Smooth muscle cell of the brain vasculature (primary cell): ENCODE measurements at regions not wholly inside any gene's neighbourhood (a gene's known extent, or its start where the extent isn't known, plus 50 kb on each side); places are given as distances from the start of the nearest gene placed in this dataset.
A peak's percentile ranks its signal among the peaks of the same experiment; 100 is the strongest.
"Not testable (repeated sequence)": the region's sequence is repeated elsewhere in the genome, so short reads cannot be mapped to it uniquely, and the experiment has no call there.

Experiments
- DNase-seq: peaks from one replicate; pipeline ENCODE4 v3.0.0-alpha.2; 2012; ENCODE audit warnings: low read depth, low spot score

GRCh38 chr3:164380156-164380555 lies 698.1 kb downstream of the SI start:
- DNase-seq, result no peak

GRCh38 chr3:164377466-164377865 lies 700.8 kb downstream of the SI start:
- no peak for DNase-seq

DNA sequence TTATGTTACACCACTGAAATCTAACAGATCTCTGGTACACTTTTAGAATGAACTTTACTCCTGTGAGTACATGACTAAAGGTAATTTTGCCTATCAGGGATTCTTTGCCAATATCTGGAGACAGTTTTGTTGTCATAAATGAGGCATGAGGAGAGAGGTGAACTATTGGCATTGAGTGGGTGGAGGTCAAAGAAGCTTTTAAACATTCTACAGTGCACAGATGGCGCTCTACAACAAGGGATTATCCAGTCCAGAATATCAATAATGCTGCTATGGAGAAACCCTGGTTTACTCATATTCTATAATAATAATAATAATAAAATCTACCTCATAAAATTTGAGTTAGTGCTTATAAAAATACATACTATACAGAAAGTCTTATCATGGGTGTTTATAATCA lies 702.3 kb downstream of the SI start:
- no peak for DNase-seq

GRCh38 chr3:164375538-164375937 lies 702.8 kb downstream of the SI start:
- DNase-seq, result no peak

GRCh38 chr3:164371681-164372080 lies 706.6 kb downstream of the SI start:
- DNase-seq, result no peak

GRCh38 chr3:164370970-164371369 lies 707.3 kb downstream of the SI start:
- no peak for DNase-seq

DNA sequence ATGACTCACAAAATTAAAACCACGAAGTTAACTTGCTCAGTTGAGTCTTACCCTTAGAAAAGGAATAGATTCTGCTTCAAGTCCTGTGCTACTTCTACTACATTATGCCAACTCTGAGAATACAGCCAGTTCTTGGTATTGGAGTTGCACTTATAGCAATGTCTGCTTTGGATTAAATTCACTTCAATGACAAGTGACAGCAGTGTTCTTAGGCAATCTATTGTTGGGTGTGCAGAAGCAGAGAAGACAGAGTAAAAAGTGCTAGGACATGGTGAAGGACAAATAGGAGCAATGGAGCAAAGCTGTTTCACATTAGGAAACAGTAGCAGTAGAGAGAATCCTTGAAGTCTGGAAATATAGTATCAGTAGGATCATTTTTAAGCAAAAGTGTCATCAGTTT lies 713.1 kb downstream of the SI start:
- DNase-seq, result no peak

GRCh38 chr3:164364111-164364510 lies 714.2 kb downstream of the SI start:
- no peak for DNase-seq

DNA sequence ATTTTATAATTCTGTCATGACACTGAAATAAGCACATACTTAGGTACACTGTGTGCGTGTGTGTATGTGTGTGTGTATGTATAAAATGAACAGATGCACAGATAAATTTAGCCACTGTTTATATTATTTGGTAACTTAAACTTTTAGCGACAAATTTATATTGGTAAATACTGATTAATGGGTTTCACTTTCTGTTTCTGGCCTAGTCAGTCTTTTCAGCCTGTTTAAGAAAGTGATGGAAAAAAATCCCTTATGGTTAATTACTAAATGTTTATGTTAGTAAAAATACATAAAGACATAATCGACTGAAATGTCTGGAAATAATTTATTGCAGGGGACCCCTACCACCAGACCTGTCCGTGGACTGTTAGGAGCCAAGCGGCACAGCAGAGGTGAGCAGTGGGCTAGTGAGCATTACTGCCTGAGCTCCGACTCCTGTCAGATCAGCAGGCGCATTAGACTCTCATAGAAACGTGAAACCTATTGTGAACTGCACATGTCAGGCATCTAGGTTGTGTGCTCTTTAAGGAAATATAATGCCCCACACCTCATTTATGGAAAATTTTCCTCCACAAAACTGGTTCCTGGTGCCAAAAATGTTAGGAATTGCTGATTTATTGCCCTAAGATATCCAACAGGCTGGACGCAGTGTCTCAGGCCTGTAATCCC lies 717.4 kb downstream of the SI start:
- no peak for DNase-seq

- no peak for DNase-seq
Measured at GRCh38 chr3:164360078-164360578, 718.2 kb downstream of the SI start.

GRCh38 chr3:164352991-164353390 lies 725.3 kb downstream of the SI start:
- DNase-seq, result no peak

- DNase-seq, result no peak
Measured at GRCh38 chr3:164351131-164351530, 727.2 kb downstream of the SI start.

DNA sequence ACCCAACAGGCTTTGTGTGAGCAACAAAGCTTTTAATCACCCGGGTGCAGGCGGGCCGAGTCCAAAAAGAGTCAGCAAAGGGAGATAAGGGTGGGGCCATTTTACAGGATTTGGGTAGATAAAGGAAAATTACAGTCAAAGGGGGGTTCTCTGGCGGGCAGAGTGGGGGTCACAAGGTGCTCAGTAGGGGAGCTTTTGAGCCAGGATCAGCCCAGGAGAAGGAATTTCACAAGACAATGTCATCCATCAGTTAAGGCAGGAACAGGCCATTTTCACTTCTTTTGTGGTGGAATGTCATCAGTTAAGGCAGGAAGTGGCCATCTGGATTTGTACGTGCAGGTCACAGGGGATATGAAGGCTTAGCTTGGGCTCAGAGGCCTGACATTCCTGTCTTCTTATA lies 736.1 kb downstream of the SI start:
- DNase-seq, result not testable (repeated sequence)

- no peak for DNase-seq
Measured at GRCh38 chr3:164341086-164341485, 737.2 kb downstream of the SI start.

DNA sequence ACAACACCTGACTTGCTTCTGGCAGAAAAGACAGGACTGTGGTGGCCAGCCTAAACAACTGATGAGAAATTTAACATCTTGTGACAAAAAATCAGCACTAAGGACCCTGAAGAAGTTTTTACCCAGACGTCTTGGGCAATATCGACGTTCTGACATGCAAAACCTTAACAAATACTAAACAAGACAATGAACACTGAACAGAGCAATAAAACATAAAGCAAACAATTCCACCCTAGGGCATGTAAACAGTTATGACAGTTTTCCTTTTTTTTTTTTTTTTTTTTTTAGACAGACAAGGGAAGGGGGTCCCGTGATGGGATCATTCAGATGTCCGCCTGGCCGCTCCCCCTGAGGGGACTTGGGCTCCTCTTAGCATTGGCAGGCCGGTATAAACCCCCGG lies 738.0 kb downstream of the SI start:
- DNase-seq, result no peak

- DNase-seq, result peak; percentile 43
Measured at GRCh38 chr3:164332831-164333802, 745.2 kb downstream of the SI start.

GRCh38 chr3:164326714-164327113 lies 751.6 kb downstream of the SI start:
- no peak for DNase-seq

DNA sequence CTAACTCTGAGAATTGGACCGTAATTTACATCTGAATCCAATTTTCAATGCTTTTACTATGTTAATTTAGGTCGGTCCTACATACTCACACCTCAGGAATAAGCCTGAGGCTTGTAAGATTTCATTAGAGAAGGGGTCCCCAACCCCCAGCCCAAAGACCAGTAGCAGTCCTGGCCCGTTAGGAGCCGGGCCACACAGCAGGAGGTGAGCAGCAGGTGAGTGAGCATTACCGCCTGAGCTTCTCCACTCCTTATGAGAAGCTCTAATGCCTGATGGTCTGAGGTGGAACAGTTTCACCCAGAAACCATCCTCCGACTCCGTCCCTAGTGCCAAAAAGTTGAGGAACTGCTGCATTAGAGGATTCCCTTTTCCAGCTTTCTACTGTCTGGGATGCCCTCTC lies 757.3 kb downstream of the SI start:
- no peak for DNase-seq

DNA sequence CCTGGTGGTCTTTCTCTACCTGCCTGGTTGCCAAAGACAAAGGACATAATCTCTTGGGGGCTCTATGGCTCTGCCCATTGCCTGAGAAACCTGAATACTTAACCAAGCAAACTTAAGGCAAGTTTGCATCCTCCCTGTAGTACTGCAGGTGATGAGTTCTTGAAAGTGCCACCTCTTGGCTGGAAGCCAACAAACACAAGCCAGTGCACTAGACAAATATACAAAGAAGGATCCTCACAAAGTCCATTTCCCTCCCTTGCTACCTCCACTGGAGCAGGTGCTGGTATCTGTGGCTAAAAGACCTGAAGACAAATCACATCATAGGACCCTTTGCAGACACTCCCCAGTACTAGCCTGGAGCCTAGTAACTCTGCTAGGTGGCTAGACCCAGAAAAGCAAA lies 772.3 kb downstream of the SI start:
- DNase-seq, result no peak

GRCh38 chr3:164303894-164304293 lies 774.4 kb downstream of the SI start:
- no peak for DNase-seq

DNA sequence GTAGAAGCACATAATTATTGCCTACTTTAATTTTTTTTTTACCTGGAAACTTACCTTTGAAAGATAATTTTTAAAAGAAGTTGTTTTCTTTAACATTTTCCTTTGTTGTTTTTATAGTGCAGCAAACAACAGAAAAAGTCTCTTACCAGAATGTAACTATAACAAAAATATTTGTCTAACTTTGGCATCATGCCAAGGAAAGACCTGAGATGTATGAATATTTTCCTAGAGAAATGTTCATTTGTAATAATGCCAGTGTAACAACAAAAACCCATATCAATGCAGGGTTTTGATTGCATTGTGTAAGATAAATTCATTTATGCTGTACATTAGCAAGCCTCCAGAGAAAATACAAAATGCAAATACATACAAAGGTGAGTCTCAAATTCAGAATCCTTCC lies 775.7 kb downstream of the SI start:
- DNase-seq, result no peak

DNA sequence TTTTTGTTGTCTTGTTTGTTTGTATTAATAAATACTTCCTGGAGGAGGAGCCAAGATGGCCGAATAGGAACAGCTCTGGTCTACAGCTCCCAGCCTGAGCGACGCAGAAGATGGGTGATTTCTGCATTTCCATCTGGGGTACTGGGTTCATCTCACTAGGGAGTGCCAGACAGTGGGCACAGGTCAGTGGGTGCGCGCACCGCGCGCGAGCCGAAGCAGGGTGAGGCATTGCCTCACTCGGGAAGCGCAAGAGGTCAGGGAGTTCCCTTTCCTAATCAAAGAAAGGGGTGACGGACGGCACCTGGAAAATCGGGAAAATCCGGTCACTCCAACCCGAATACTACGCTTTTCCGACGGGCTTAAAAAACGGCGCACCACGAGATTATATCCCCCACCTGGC lies 786.8 kb downstream of the SI start:
- DNase-seq, result not testable (repeated sequence)

DNA sequence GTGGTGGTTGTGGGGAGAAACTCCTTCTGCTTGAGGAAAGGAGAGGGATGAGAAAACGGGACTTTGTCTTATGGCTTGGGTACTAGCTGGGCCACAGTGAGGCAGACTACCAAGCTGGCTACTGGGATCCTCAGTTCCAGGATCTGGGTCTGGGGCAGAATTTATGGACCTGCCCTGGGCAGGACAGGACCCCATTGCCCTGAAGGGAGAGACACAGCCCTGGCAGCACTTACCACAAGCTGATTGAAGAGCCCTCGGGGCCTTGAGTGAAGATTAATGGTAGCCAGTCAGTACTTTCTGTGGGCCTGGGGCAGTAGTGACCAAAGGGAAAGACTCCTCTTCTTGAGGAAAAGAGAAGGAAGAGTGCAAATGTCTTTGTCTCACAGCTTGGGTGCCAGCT lies 799.7 kb downstream of the SI start:
- no peak for DNase-seq
